HEK293 (cell line): ENCODE measurements at regions not wholly inside any gene's neighbourhood (a gene's known extent, or its start where the extent isn't known, plus 50 kb on each side); places are given as distances from the start of the nearest gene placed in this dataset.

Source experiments
- CTCF ChIA-PET: fragments of 350-600 bp; formaldehyde crosslinking; extraction: SDS; loops from one replicate; lab custom pipeline; 2021; ENCODE audit warnings: antibody characterized with exemption; lab: Yijun Ruan, JAX
- POLR2A ChIA-PET: fragments of 300-600 bp; formaldehyde crosslinking; extraction: SDS; loops from one replicate; lab custom pipeline; 2020; ENCODE audit warnings: antibody characterized with exemption, inconsistent platforms; lab: Yijun Ruan, JAX
- H3K27ac ChIP-seq: fragments of 200-500 bp; sonication (Bioruptor generic); 2 replicates; pipeline ENCODE4 v1.5.1; 2014; ENCODE audit warnings: low read depth, low read length, control low read depth, inconsistent platforms; ENCODE audit errors: extremely low read depth
- H3K36me3 ChIP-seq, 2 experiments: fragments of 200-500 bp in 1 of 2; sonication (Bioruptor generic) in 1 of 2; 1 replicate in 1 of 2; 2 replicates in 1 of 2; pipeline ENCODE4 v1.5.1; 2014 to 2017; ENCODE audit warnings: inconsistent platforms in 2 of 2, low read length in 2 of 2; ENCODE audit not compliant: control insufficient read depth in 2 of 2, insufficient read depth in 1 of 2
- H3K4me1 ChIP-seq: fragments of 200-500 bp; sonication (Bioruptor generic); 2 replicates; pipeline ENCODE4 v1.5.1; 2014; ENCODE audit warnings: mild to moderate bottlenecking, low read length, inconsistent platforms; ENCODE audit not compliant: control insufficient read depth, insufficient read depth
- H3K4me3 ChIP-seq: 2 replicates; pipeline ENCODE4 v1.5.1; 2011; ENCODE audit warnings: low read depth, mild to moderate bottlenecking, control low read depth, low read length, moderate library complexity
- H3K9me3 ChIP-seq: fragments of 200-500 bp; sonication (Bioruptor generic); 2 replicates; pipeline ENCODE4 v1.5.1; 2014; ENCODE audit warnings: low read depth, low read length, inconsistent platforms; ENCODE audit not compliant: control insufficient read depth, insufficient read depth
- BCL11A ChIP-seq: fragments of 450-650 bp; formaldehyde crosslinking; IDR thresholded peaks from 2 replicates; pipeline ENCODE4 v1.5.1; 2016; ENCODE audit warnings: low read depth, missing biosample characterization, missing genetic modification characterization
- EGR2 ChIP-seq: fragments of 450-650 bp; formaldehyde crosslinking; IDR thresholded peaks from 2 replicates; pipeline ENCODE4 v1.5.1; 2016; ENCODE audit warnings: low read depth, missing biosample characterization, missing genetic modification characterization
- HOXC10 ChIP-seq: sonication (generic); formaldehyde crosslinking; IDR thresholded peaks from 2 replicates; pipeline ENCODE4 v1.8.1; 2023; ENCODE audit warnings: mild to moderate bottlenecking, missing genetic modification reagents
- PATZ1 ChIP-seq: fragments of 450-650 bp; formaldehyde crosslinking; IDR thresholded peaks from 2 replicates; pipeline ENCODE4 v1.5.1; 2016; ENCODE audit warnings: missing biosample characterization, missing genetic modification characterization
- REST ChIP-seq: fragments of 450-650 bp; formaldehyde crosslinking; IDR thresholded peaks from 2 replicates; pipeline ENCODE4 v1.5.1; 2016; ENCODE audit warnings: missing biosample characterization, missing genetic modification characterization
- TRIM28 ChIP-seq: IDR thresholded peaks from 2 replicates; pipeline ENCODE4 v1.6.1; 2011; ENCODE audit warnings: low read length, control low read depth, borderline replicate concordance
- ZBTB1 ChIP-seq: fragments of 450-650 bp; formaldehyde crosslinking; IDR thresholded peaks from 2 replicates; pipeline ENCODE4 v1.5.1; 2016; ENCODE audit warnings: missing biosample characterization, missing genetic modification characterization
- ZBTB11 ChIP-seq: fragments of 450-650 bp; formaldehyde crosslinking; conservative IDR thresholded peaks from 2 replicates; pipeline ENCODE4 v1.5.1; 2016; ENCODE audit warnings: low read depth, missing biosample characterization, missing genetic modification characterization
- ZNF174 ChIP-seq: fragments of 450-650 bp; formaldehyde crosslinking; IDR thresholded peaks from 2 replicates; pipeline ENCODE4 v1.5.0; 2017; ENCODE audit warnings: missing biosample characterization, mild to moderate bottlenecking, missing genetic modification characterization
- ZNF2 ChIP-seq: fragments of 450-650 bp; formaldehyde crosslinking; IDR thresholded peaks from 2 replicates; pipeline ENCODE4 v1.5.1; 2016; ENCODE audit warnings: missing biosample characterization, missing genetic modification characterization
- ZNF221 ChIP-seq: fragments of 450-650 bp; formaldehyde crosslinking; IDR thresholded peaks from 2 replicates; pipeline ENCODE4 v1.5.1; 2017; ENCODE audit warnings: missing biosample characterization, missing genetic modification characterization, borderline replicate concordance
- ZNF335 ChIP-seq: fragments of 450-650 bp; formaldehyde crosslinking; conservative IDR thresholded peaks from 2 replicates; pipeline ENCODE4 v1.5.1; 2016; ENCODE audit warnings: missing biosample characterization, missing genetic modification characterization
- ZNF391 ChIP-seq: fragments of 450-650 bp; formaldehyde crosslinking; IDR thresholded peaks from 2 replicates; pipeline ENCODE4 v1.5.1; 2016; ENCODE audit warnings: low read depth, missing biosample characterization, missing genetic modification characterization, borderline replicate concordance
- ZNF423 ChIP-seq: fragments of 450-650 bp; formaldehyde crosslinking; IDR thresholded peaks from 2 replicates; pipeline ENCODE4 v1.5.1; 2016; ENCODE audit warnings: missing biosample characterization, missing genetic modification characterization
- ZNF426 ChIP-seq: fragments of 450-650 bp; formaldehyde crosslinking; IDR thresholded peaks from 2 replicates; pipeline ENCODE4 v1.5.1; 2017; ENCODE audit warnings: missing biosample characterization, missing genetic modification characterization, mild to moderate bottlenecking, inconsistent platforms, moderate library complexity
- ZNF514 ChIP-seq: fragments of 450-650 bp; formaldehyde crosslinking; IDR thresholded peaks from 2 replicates; pipeline ENCODE4 v1.5.1; 2016; ENCODE audit warnings: missing biosample characterization, missing genetic modification characterization
- ZNF621 ChIP-seq: fragments of 450-650 bp; formaldehyde crosslinking; IDR thresholded peaks from 2 replicates; pipeline ENCODE4 v1.5.1; 2017; ENCODE audit warnings: missing biosample characterization, missing genetic modification characterization
- ZNF776 ChIP-seq: fragments of 450-650 bp; formaldehyde crosslinking; IDR thresholded peaks from 2 replicates; pipeline ENCODE4 v1.5.0; 2017; ENCODE audit warnings: missing biosample characterization, missing genetic modification characterization, borderline replicate concordance
- ZSCAN16 ChIP-seq: fragments of 450-650 bp; formaldehyde crosslinking; IDR thresholded peaks from 2 replicates; pipeline ENCODE4 v1.5.1; 2016; ENCODE audit warnings: missing biosample characterization, missing genetic modification characterization
- ZSCAN23 ChIP-seq: fragments of 450-650 bp; formaldehyde crosslinking; IDR thresholded peaks from 2 replicates; pipeline ENCODE4 v1.5.1; 2016; ENCODE audit warnings: missing biosample characterization, missing genetic modification characterization
- TF ChIP-seq, protein P1 (sequence below): fragments of 450-650 bp; formaldehyde crosslinking; IDR thresholded peaks from 2 replicates; pipeline ENCODE4 v1.5.1; 2016; ENCODE audit warnings: missing biosample characterization, missing genetic modification characterization

DNA sequence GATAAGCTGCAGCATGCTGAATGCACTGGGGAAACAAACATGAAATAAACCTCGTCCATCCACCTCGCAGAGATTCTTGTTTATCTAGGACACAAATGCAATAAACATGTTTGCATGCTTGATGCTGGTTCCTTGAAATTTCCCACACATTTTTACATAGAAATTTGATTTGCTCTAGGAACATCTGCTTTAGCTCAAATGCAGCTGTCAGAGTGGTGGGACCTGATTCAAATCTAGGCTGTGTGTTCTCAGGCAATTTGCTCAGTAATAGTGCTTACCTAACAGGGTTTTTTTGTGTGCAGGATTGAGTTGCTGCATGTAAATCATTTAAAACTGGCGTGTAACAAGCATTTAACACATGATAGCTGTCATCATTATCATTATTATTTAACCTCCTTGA is 293.1 kb downstream of the QDPR start:
- ChIA-PET POLR2A (no interaction called here), CTCF (no interaction called here)
- H3K9me3 ChIP-seq = no peaks in the 10 kb centered on the region
- TF ChIP-seq ZNF423 (no peak), ZBTB11 (tag by site-specific recombination) (no peak), ZNF426 (tag by site-specific recombination) (no peak), ZNF776 (tag by site-specific recombination) (no peak), ZNF221 (tag by site-specific recombination) (no peak), REST (tag by site-specific recombination) (no peak), ZNF391 (no peak), ZNF335 (tag by site-specific recombination) (no peak), ZSCAN23 (no peak)
- no peak overlapping the region for H3K4me3 ChIP-seq
- H3K4me1 ChIP-seq = no peaks in the 10 kb centered on the region
- H3K36me3 ChIP-seq = no peaks in the 10 kb centered on the region
- H3K27ac ChIP-seq = no peak overlapping the region

- no peak overlapping the region for H3K27ac ChIP-seq
- no peaks in the 10 kb centered on the region for H3K9me3 ChIP-seq
- H3K36me3 ChIP-seq = no peaks in the 10 kb centered on the region
- CTCF ChIA-PET = no interaction called here
- H3K4me3 ChIP-seq = no peak overlapping the region
- POLR2A ChIA-PET = no interaction called here
- H3K4me1 ChIP-seq = no peaks in the 10 kb centered on the region
- no peak for TF ChIP-seq TRIM28
- TF ChIP-seq EGR2 (tag by site-specific recombination) = no peak
Observed at GRCh38 chr4:17206829-17207801, 304.8 kb downstream of the QDPR start.

GRCh38 chr4:17204908-17205307 is 306.5 kb upstream of the LDB2 start:
- Histone ChIP-seq H3K36me3 (no peaks in the 10 kb centered on the region), H3K4me1 (no peaks in the 10 kb centered on the region), H3K9me3 (no peaks in the 10 kb centered on the region), H3K4me3 (no peak overlapping the region), H3K27ac (no peak overlapping the region)
- CTCF ChIA-PET = no interaction called here
- POLR2A ChIA-PET = no interaction called here
- no peak for TF ChIP-seq ZNF514 (tag by site-specific recombination)
- TF ChIP-seq HOXC10 = no peak
- TF ChIP-seq ZSCAN16 (tag by site-specific recombination) = no peak
- no peak for TF ChIP-seq PATZ1 (tag by site-specific recombination)
- no peak for TF ChIP-seq BCL11A (tag by site-specific recombination)
- no peak for TF ChIP-seq ZNF2 (tag by site-specific recombination)
- TF ChIP-seq ZNF221 (tag by site-specific recombination) = no peak
- no peak for TF ChIP-seq ZBTB1 (tag by site-specific recombination)
- TF ChIP-seq ZNF174 (tag by site-specific recombination) = no peak
- TF ChIP-seq ZNF426 (tag by site-specific recombination) = no peak
- TF ChIP-seq, protein P1, sequence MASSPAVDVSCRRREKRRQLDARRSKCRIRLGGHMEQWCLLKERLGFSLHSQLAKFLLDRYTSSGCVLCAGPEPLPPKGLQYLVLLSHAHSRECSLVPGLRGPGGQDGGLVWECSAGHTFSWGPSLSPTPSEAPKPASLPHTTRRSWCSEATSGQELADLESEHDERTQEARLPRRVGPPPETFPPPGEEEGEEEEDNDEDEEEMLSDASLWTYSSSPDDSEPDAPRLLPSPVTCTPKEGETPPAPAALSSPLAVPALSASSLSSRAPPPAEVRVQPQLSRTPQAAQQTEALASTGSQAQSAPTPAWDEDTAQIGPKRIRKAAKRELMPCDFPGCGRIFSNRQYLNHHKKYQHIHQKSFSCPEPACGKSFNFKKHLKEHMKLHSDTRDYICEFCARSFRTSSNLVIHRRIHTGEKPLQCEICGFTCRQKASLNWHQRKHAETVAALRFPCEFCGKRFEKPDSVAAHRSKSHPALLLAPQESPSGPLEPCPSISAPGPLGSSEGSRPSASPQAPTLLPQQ (tag by site-specific recombination) = no peak
- TF ChIP-seq ZNF621 (tag by site-specific recombination) = no peak
